ENCODE measurements at regions not wholly inside any gene's neighbourhood (a gene's known extent, or its start where the extent isn't known, plus 50 kb on each side); places are given as distances from the start of the nearest gene placed in this dataset.
"Not testable (repeated sequence)": the region's sequence is repeated elsewhere in the genome, so short reads cannot be mapped to it uniquely, and the experiment has no call there.

GRCh38 chr16:27600381-27600780 lies 50.4 kb downstream of the KATNIP start:
- in situ Hi-C loops (cut with HindIII; ENCODE audit: low sequenced_read_pairs), result no loop called here

GRCh38 chr16:27602103-27602502 lies 52.2 kb downstream of the KATNIP start:
- in situ Hi-C loops (cut with HindIII; ENCODE audit: low sequenced_read_pairs), result no loop called here

- in situ Hi-C loops (cut with HindIII; ENCODE audit: low sequenced_read_pairs), result not testable (repeated sequence)
Observed at GRCh38 chr16:27605500-27606106, 55.7 kb downstream of the KATNIP start.

- in situ Hi-C loops (cut with HindIII; ENCODE audit: low sequenced_read_pairs), result no loop called here
Observed at GRCh38 chr16:27611340-27611739, 61.4 kb downstream of the KATNIP start.

- in situ Hi-C loops (cut with HindIII; ENCODE audit: low sequenced_read_pairs), result no loop called here
Observed at GRCh38 chr16:27613238-27613791, 63.4 kb downstream of the KATNIP start.

GRCh38 chr16:27617665-27618064 lies 67.7 kb downstream of the KATNIP start:
- in situ Hi-C loops (cut with HindIII; ENCODE audit: low sequenced_read_pairs), result no loop called here

- in situ Hi-C loops (cut with HindIII; ENCODE audit: low sequenced_read_pairs), result no loop called here
Observed at GRCh38 chr16:27618165-27618564, 68.2 kb downstream of the KATNIP start.

- in situ Hi-C loops (cut with HindIII; ENCODE audit: low sequenced_read_pairs), result no loop called here
Observed at GRCh38 chr16:27618606-27619327, 68.8 kb downstream of the KATNIP start.

- in situ Hi-C loops (cut with HindIII; ENCODE audit: low sequenced_read_pairs), result no loop called here
Observed at GRCh38 chr16:27620541-27620940, 70.6 kb downstream of the KATNIP start.

GRCh38 chr16:27624154-27625049 lies 74.5 kb downstream of the KATNIP start:
- in situ Hi-C loops (cut with HindIII; ENCODE audit: low sequenced_read_pairs), result loop anchor here (5.0 kb wide), 2 partner anchors 38 to 88 kb away; no protein-coding TSS in a partner anchor

GRCh38 chr16:27625050-27625697 lies 75.2 kb downstream of the KATNIP start:
- in situ Hi-C loops (cut with HindIII; ENCODE audit: low sequenced_read_pairs), result loop anchor here (5.0 kb wide), 2 partner anchors 37 to 87 kb away; no protein-coding TSS in a partner anchor

- in situ Hi-C loops (cut with HindIII; ENCODE audit: low sequenced_read_pairs), result loop anchor here (5.0 kb wide), 2 partner anchors 35 to 85 kb away; no protein-coding TSS in a partner anchor
Observed at GRCh38 chr16:27627136-27627535, 77.2 kb downstream of the KATNIP start.

- in situ Hi-C loops (cut with HindIII; ENCODE audit: low sequenced_read_pairs), result loop anchor here (5.0 kb wide), 2 partner anchors 34 to 84 kb away; no protein-coding TSS in a partner anchor
Observed at GRCh38 chr16:27628241-27628942, 78.4 kb downstream of the KATNIP start.

GRCh38 chr16:27628943-27629462 lies 79.1 kb downstream of the KATNIP start:
- in situ Hi-C loops (cut with HindIII; ENCODE audit: low sequenced_read_pairs), result loop anchor here (5.0 kb wide), 2 partner anchors 33 to 83 kb away; no protein-coding TSS in a partner anchor

- in situ Hi-C loops (cut with HindIII; ENCODE audit: low sequenced_read_pairs), result no loop called here
Observed at GRCh38 chr16:27632216-27632615, 82.3 kb downstream of the KATNIP start.

GRCh38 chr16:27633221-27633620 lies 83.3 kb downstream of the KATNIP start:
- in situ Hi-C loops (cut with HindIII; ENCODE audit: low sequenced_read_pairs), result no loop called here

GRCh38 chr16:27633721-27634120 lies 83.8 kb downstream of the KATNIP start:
- in situ Hi-C loops (cut with HindIII; ENCODE audit: low sequenced_read_pairs), result no loop called here

GRCh38 chr16:27634779-27635178 lies 84.8 kb downstream of the KATNIP start:
- in situ Hi-C loops (cut with HindIII; ENCODE audit: low sequenced_read_pairs), result no loop called here

GRCh38 chr16:27636453-27637240 lies 86.7 kb downstream of the KATNIP start:
- in situ Hi-C loops (cut with HindIII; ENCODE audit: low sequenced_read_pairs), result no loop called here
